HepG2 (cell line): ENCODE measurements at regions not wholly inside any gene's neighbourhood (a gene's known extent, or its start where the extent isn't known, plus 50 kb on each side); places are given as distances from the start of the nearest gene placed in this dataset.

Experiments
- ATAC-seq: fragments of 200-7000 bp; cut with Tn5 transposase; 3 replicates; pipeline ENCODE4 v1.9.1; 2020; ENCODE audit warnings: mild to moderate bottlenecking, moderate library complexity
- BruUV-seq: library from RNA; stranded (reverse); fragments of 400-500 nt; replicated peaks from 2 replicates; lab custom pipeline; 2021; lab: Mats Ljungman, UMichigan
- CTCF ChIA-PET: fragments of 300-600 bp; formaldehyde crosslinking; extraction: SDS; loops from one replicate; lab custom pipeline; 2021; ENCODE audit warnings: low total read pairs, inconsistent platforms, low intra/inter-chr PET ratio; lab: Yijun Ruan, JAX
- POLR2A ChIA-PET: fragments of 350-600 bp; sonication (Branson Sonifier 250); formaldehyde crosslinking; loops from one replicate; lab custom pipeline; 2020; ENCODE audit warnings: antibody characterized with exemption, inconsistent platforms; lab: Yijun Ruan, JAX
- DNase-seq: peaks from one replicate; pipeline ENCODE4 v3.0.0-alpha.2; 2015; ENCODE audit warnings: low spot score
- FAIRE-seq: peaks from 3 replicates; lab custom pipeline; 2011; peaks lifted over from hg19 to GRCh38; lab: Jason Lieb, UNC
- H2AFZ ChIP-seq: one replicate; pipeline ENCODE4 v1.6.1; 2011; ENCODE audit warnings: low read length, inconsistent platforms
- H3K27ac ChIP-seq: fragments of 300-600 bp; 3 replicates; pipeline ENCODE4 v1.8.0; 2011; ENCODE audit warnings: mixed run types, mild to moderate bottlenecking, mixed read lengths, low read length, inconsistent platforms; ENCODE audit not compliant: insufficient read depth; ENCODE audit errors: extremely low read length
- H3K27me3 ChIP-seq, 2 experiments: fragments of 200-600 bp in 1 of 2; 2 replicates in 1 of 2; 3 replicates in 1 of 2; pipeline versions ENCODE4 v1.6.0 to v1.8.0; 2011; ENCODE audit warnings: low read length in 2 of 2, mild to moderate bottlenecking in 2 of 2, moderate library complexity in 2 of 2, inconsistent platforms in 1 of 2; ENCODE audit not compliant: insufficient read depth in 2 of 2, control insufficient read depth in 1 of 2
- H3K36me3 ChIP-seq, 2 experiments: fragments of 200-600 bp in 1 of 2; replicated peaks in 1 of 2; 2 replicates in 1 of 2; 3 replicates in 1 of 2; pipeline versions ENCODE4 v1.5.1 to v1.8.0; 2011; ENCODE audit warnings: low read length in 2 of 2, inconsistent platforms in 1 of 2; ENCODE audit not compliant: insufficient read depth in 2 of 2, control insufficient read depth in 1 of 2
- H3K4me1 ChIP-seq: 2 replicates; pipeline ENCODE4 v1.5.1; 2012; ENCODE audit warnings: low read length, inconsistent platforms; ENCODE audit not compliant: insufficient read depth
- H3K4me2 ChIP-seq: 2 replicates; pipeline ENCODE4 v1.6.0; 2011; ENCODE audit warnings: low read depth, low read length, inconsistent platforms
- H3K4me3 ChIP-seq, 3 experiments: fragments of 200-600 bp in 1 of 3; sonication (generic), shearing (Covaris generic) in 1 of 3; replicated peaks in 1 of 3; 2 replicates each; pipeline ENCODE4 v1.5.1; 2011 to 2016; ENCODE audit warnings: low read length in 3 of 3, inconsistent platforms in 2 of 3, low read depth in 2 of 3, mild to moderate bottlenecking in 2 of 3, control low read depth in 1 of 3, mixed read lengths in 1 of 3; ENCODE audit not compliant: insufficient read depth in 1 of 3
- H3K79me2 ChIP-seq: one replicate; pipeline ENCODE4 v1.6.1; 2011; ENCODE audit warnings: low read length, inconsistent platforms; ENCODE audit not compliant: insufficient read depth
- H3K9ac ChIP-seq: 2 replicates; pipeline ENCODE4 v1.6.0; 2011; ENCODE audit warnings: mild to moderate bottlenecking, low read depth, low read length, inconsistent platforms; ENCODE audit not compliant: insufficient read depth
- H3K9me3 ChIP-seq: 2 replicates; pipeline ENCODE4 v1.5.1; 2012; ENCODE audit warnings: mild to moderate bottlenecking, low read length
- H4K20me1 ChIP-seq: 2 replicates; pipeline ENCODE4 v1.6.0; 2011; ENCODE audit warnings: inconsistent platforms, mild to moderate bottlenecking, low read length, moderate library complexity; ENCODE audit not compliant: insufficient read depth
- BRCA1 ChIP-seq: sonication (generic); formaldehyde crosslinking; IDR thresholded peaks from 2 replicates; pipeline ENCODE4 v1.4.0; 2020; ENCODE audit warnings: missing genetic modification reagents
- DNMT3B ChIP-seq: conservative IDR thresholded peaks from 2 replicates; pipeline ENCODE4 v1.6.1; 2016; ENCODE audit warnings: missing biosample characterization, control low read depth
- MATR3 ChIP-seq: sonication (generic); formaldehyde crosslinking; IDR thresholded peaks from 2 replicates; pipeline ENCODE4 v1.4.0; 2020; ENCODE audit warnings: missing genetic modification reagents
- RXRB ChIP-seq: IDR thresholded peaks from 2 replicates; pipeline ENCODE4 v1.6.1; 2016; ENCODE audit warnings: borderline replicate concordance, missing genetic modification reagents, missing compliant biosample characterization
- STAG1 ChIP-seq: sonication (generic); formaldehyde crosslinking; IDR thresholded peaks from 2 replicates; pipeline ENCODE4 v1.4.0; 2020; ENCODE audit warnings: missing genetic modification reagents
- ZNF264 ChIP-seq: sonication (generic); formaldehyde crosslinking; IDR thresholded peaks from 2 replicates; pipeline ENCODE4 v1.4.0; 2020; ENCODE audit warnings: missing genetic modification reagents
- ZNF432 ChIP-seq: sonication (generic); formaldehyde crosslinking; IDR thresholded peaks from 2 replicates; pipeline ENCODE4 v1.5.0; 2020; ENCODE audit warnings: missing genetic modification reagents, mild to moderate bottlenecking, borderline replicate concordance
- ZNF776 ChIP-seq: sonication (generic); formaldehyde crosslinking; IDR thresholded peaks from 2 replicates; pipeline ENCODE4 v1.4.0; 2020; ENCODE audit warnings: mild to moderate bottlenecking, missing genetic modification reagents
- WGBS: methylation state at CpG from one replicate; pipeline ENCODE4 v1.1.6; 2017; ENCODE audit warnings: low lambda C conversion rate; 5-methylcytosine and 5-hydroxymethylcytosine counted together
- in situ Hi-C: cut with HindIII; loops from 2 replicates; pipeline ENCODE4 v1.10.0; 2017; ENCODE audit warnings: low pct_unique_long_range_greater_than_20kb; ENCODE audit not compliant: extremely low pct_ligation_motif_present
- intact Hi-C: fragments of 100-400 bp; cut with micrococcal nuclease; formaldehyde crosslinking; loops from one replicate; pipeline ENCODE4 v1.10.0; 2022; ENCODE audit not compliant: unreplicated experiment
- TF ChIP-seq, protein P1 (sequence below): IDR thresholded peaks from 2 replicates; pipeline ENCODE4 v1.6.1; 2012; ENCODE audit warnings: low read depth, low read length, improper control_type of control experiment
- TF ChIP-seq, protein P2 (sequence below): sonication (generic); formaldehyde crosslinking; IDR thresholded peaks from 2 replicates; pipeline ENCODE4 v1.4.0; 2020; ENCODE audit warnings: missing genetic modification reagents
- TF ChIP-seq, protein P3 (sequence below), 2 experiments: IDR thresholded peaks; 2 replicates each; pipeline ENCODE4 v1.6.1; 2011 to 2012; ENCODE audit warnings: low read length in 2 of 2, borderline replicate concordance in 1 of 2, low read depth in 1 of 2, mild to moderate bottlenecking in 1 of 2, moderate library complexity in 1 of 2

- peaks cover 0 to 7% of the 10 kb centered on the region in 2 experiments; a peak in 3 of 5 replicates for H3K27me3 ChIP-seq
- TF ChIP-seq, protein P1, sequence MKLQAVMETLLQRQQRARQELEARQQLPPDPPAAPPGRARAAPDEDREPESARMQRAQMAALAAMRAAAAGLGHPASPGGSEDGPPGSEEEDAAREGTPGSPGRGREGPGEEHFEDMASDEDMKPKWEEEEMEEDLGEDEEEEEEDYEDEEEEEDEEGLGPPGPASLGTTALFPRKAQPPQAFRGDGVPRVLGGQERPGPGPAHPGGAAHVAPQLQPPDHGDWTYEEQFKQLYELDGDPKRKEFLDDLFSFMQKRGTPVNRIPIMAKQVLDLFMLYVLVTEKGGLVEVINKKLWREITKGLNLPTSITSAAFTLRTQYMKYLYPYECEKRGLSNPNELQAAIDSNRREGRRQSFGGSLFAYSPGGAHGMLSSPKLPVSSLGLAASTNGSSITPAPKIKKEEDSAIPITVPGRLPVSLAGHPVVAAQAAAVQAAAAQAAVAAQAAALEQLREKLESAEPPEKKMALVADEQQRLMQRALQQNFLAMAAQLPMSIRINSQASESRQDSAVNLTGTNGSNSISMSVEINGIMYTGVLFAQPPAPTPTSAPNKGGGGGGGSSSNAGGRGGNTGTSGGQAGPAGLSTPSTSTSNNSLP: no peak
- TF ChIP-seq, protein P2, sequence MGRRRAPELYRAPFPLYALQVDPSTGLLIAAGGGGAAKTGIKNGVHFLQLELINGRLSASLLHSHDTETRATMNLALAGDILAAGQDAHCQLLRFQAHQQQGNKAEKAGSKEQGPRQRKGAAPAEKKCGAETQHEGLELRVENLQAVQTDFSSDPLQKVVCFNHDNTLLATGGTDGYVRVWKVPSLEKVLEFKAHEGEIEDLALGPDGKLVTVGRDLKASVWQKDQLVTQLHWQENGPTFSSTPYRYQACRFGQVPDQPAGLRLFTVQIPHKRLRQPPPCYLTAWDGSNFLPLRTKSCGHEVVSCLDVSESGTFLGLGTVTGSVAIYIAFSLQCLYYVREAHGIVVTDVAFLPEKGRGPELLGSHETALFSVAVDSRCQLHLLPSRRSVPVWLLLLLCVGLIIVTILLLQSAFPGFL (CRISPR knock-in tag): no peak
- TF ChIP-seq RXRB (CRISPR knock-in tag): no peak
- TF ChIP-seq, all 625 proteins: peak for 0
- intact Hi-C loops (no loop called here), in situ Hi-C loops (loop anchor here (10.0 kb wide), 1 partner anchor 184 kb away; no protein-coding TSS in a partner anchor)
- POLR2A ChIA-PET: no interaction called here
- Histone ChIP-seq H3K9me3 (no peaks in the 10 kb centered on the region), H3K4me2 (no peak overlapping the region), H3K36me3 (no peaks in the 10 kb centered on the region), H3K4me3 (no peak overlapping the region), H3K79me2 (no peaks in the 10 kb centered on the region), H3K4me1 (no peaks in the 10 kb centered on the region), H2AFZ (no peak overlapping the region), H3K27ac (no peak overlapping the region), H3K9ac (no peak overlapping the region), H4K20me1 (no peaks in the 10 kb centered on the region)
- 30% methylated on average over 2 of the region's 10 CpGs for WGBS
- no TSS peak for BruUV-seq
- DNase-seq (no peak), ATAC-seq (no peak), FAIRE-seq (no peak)
- CTCF ChIA-PET: interaction anchor here (2.1 kb wide), 1 partner anchor 495 kb away, joined by 6 read pairs; no protein-coding TSS in a partner anchor
Measured at GRCh38 chr9:90098408-90098807, 493.6 kb downstream of the GADD45G start.

- intact Hi-C loops (no loop called here), in situ Hi-C loops (loop anchor here (10.0 kb wide), 1 partner anchor 185 kb away; no protein-coding TSS in a partner anchor)
- H3K27ac ChIP-seq: no peak overlapping the region
- no peak overlapping the region for H3K4me3 ChIP-seq
- no peaks in the 10 kb centered on the region for H3K9me3 ChIP-seq
- DNase-seq: peak; percentile 12
- no peaks in the 10 kb centered on the region for H3K4me1 ChIP-seq
- H4K20me1 ChIP-seq: no peaks in the 10 kb centered on the region
- no peak for ATAC-seq
- H3K79me2 ChIP-seq: no peaks in the 10 kb centered on the region
- WGBS: 29% methylated on average over 9 of the region's 9 CpGs
- H3K27me3 ChIP-seq: peaks cover 0 to 3% of the 10 kb centered on the region in 2 experiments; a peak in 3 of 5 replicates
- ChIA-PET POLR2A (no interaction called here), CTCF (interaction anchor here (1.2 to 2.1 kb wide), 3 partner anchors 496 to 502 kb away, joined by 3 to 6 read pairs (median 6); no protein-coding TSS in a partner anchor)
- H2AFZ ChIP-seq: no peak overlapping the region
- no TSS peak for BruUV-seq
- H3K36me3 ChIP-seq: no peaks in the 10 kb centered on the region
- peak; percentile 55 for FAIRE-seq
- H3K4me2 ChIP-seq: no peak overlapping the region
- H3K9ac ChIP-seq: no peak overlapping the region
- TF ChIP-seq, protein P3, sequence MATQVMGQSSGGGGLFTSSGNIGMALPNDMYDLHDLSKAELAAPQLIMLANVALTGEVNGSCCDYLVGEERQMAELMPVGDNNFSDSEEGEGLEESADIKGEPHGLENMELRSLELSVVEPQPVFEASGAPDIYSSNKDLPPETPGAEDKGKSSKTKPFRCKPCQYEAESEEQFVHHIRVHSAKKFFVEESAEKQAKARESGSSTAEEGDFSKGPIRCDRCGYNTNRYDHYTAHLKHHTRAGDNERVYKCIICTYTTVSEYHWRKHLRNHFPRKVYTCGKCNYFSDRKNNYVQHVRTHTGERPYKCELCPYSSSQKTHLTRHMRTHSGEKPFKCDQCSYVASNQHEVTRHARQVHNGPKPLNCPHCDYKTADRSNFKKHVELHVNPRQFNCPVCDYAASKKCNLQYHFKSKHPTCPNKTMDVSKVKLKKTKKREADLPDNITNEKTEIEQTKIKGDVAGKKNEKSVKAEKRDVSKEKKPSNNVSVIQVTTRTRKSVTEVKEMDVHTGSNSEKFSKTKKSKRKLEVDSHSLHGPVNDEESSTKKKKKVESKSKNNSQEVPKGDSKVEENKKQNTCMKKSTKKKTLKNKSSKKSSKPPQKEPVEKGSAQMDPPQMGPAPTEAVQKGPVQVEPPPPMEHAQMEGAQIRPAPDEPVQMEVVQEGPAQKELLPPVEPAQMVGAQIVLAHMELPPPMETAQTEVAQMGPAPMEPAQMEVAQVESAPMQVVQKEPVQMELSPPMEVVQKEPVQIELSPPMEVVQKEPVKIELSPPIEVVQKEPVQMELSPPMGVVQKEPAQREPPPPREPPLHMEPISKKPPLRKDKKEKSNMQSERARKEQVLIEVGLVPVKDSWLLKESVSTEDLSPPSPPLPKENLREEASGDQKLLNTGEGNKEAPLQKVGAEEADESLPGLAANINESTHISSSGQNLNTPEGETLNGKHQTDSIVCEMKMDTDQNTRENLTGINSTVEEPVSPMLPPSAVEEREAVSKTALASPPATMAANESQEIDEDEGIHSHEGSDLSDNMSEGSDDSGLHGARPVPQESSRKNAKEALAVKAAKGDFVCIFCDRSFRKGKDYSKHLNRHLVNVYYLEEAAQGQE (IDR thresholded peaks at IDR 0.05; ENCODE audit: borderline replicate concordance in 1 of 2, low read depth in 1 of 2, low read length in 2 of 2): no peak
- TF ChIP-seq ZNF264 (CRISPR knock-in tag) (no peak), ZNF432 (CRISPR knock-in tag) (no peak), DNMT3B (CRISPR knock-in tag) (no peak), ZNF776 (CRISPR knock-in tag) (no peak), MATR3 (CRISPR knock-in tag) (no peak), STAG1 (CRISPR knock-in tag) (peak; percentile 79), BRCA1 (no peak)
Measured at GRCh38 chr9:90099262-90099963, 494.6 kb downstream of the GADD45G start.
